GM12878 (cell line): ENCODE measurements at regions not wholly inside any gene's neighbourhood (a gene's known extent, or its start where the extent isn't known, plus 50 kb on each side); places are given as distances from the start of the nearest gene placed in this dataset.

ENCODE experiments used
- ATAC-seq: fragments of 200-7000 bp; cut with Tn5 transposase; 3 replicates; pipeline ENCODE4 v1.9.1; 2020; ENCODE audit warnings: mild to moderate bottlenecking, moderate library complexity
- BruUV-seq: library from RNA; stranded (reverse); fragments of 400-500 nt; replicated peaks from 2 replicates; lab custom pipeline; 2021; lab: Mats Ljungman, UMichigan
- CTCF ChIA-PET: fragments of 300-600 bp; sonication (Branson Sonifier 250); formaldehyde crosslinking; extraction: SDS; loops from one replicate; lab custom pipeline; 2021; ENCODE audit warnings: inconsistent platforms; lab: Yijun Ruan, JAX
- POLR2A ChIA-PET: fragments of 350-600 bp; formaldehyde crosslinking; extraction: SDS; loops from one replicate; lab custom pipeline; 2021; ENCODE audit warnings: inconsistent platforms; lab: Charles Lee
- RAD21 ChIA-PET: fragments of 300-600 bp; sonication (Branson Sonifier 250); formaldehyde crosslinking; loops from one replicate; lab custom pipeline; 2023; ENCODE audit warnings: antibody characterized with exemption; ENCODE audit not compliant: unreplicated experiment; lab: Charles Lee
- SMC1A ChIA-PET: fragments of 300-600 bp; sonication (Branson Sonifier 250); formaldehyde crosslinking; loops from one replicate; lab custom pipeline; 2023; ENCODE audit not compliant: unreplicated experiment, uncharacterized antibody; lab: Charles Lee
- DNase-seq: peaks from one replicate; pipeline ENCODE4 v3.0.0-alpha.2; 2011; ENCODE audit warnings: low read depth, low spot score
- FAIRE-seq: peaks from 3 replicates; lab custom pipeline; 2011; peaks lifted over from hg19 to GRCh38; lab: Jason Lieb, UNC
- H2AFZ ChIP-seq: 2 replicates; pipeline ENCODE4 v1.6.0; 2011; ENCODE audit warnings: low read depth, low read length, control low read depth; ENCODE audit not compliant: control insufficient read depth
- H3K27ac ChIP-seq: 2 replicates; pipeline ENCODE4 v1.5.1; 2011; ENCODE audit warnings: control low read depth; ENCODE audit not compliant: control insufficient read depth, insufficient read depth
- H3K27me3 ChIP-seq, 2 experiments: replicated peaks in 1 of 2; 2 replicates each; pipeline versions ENCODE4 v1.6.0 to v1.6.1; 2011; ENCODE audit warnings: low read length in 1 of 2; ENCODE audit not compliant: control insufficient read depth in 2 of 2, insufficient read depth in 2 of 2
- H3K36me3 ChIP-seq, 2 experiments: 2 replicates each; pipeline ENCODE4 v1.5.1; 2011; ENCODE audit warnings: low read length in 1 of 2; ENCODE audit not compliant: control insufficient read depth in 2 of 2, insufficient read depth in 2 of 2
- H3K4me1 ChIP-seq: 2 replicates; pipeline ENCODE4 v1.6.1; 2011; ENCODE audit warnings: mild to moderate bottlenecking, low read length, moderate library complexity, mixed read lengths; ENCODE audit not compliant: control insufficient read depth, insufficient read depth
- H3K4me2 ChIP-seq: 2 replicates; pipeline ENCODE4 v1.6.0; 2011; ENCODE audit warnings: control low read depth; ENCODE audit not compliant: control insufficient read depth, insufficient read depth
- H3K4me3 ChIP-seq: fragments of 200-600 bp; sonication (generic); 2 replicates; pipeline ENCODE4 v1.5.1; 2016
- H3K79me2 ChIP-seq: 2 replicates; pipeline ENCODE4 v1.6.0; 2011; ENCODE audit warnings: low read length; ENCODE audit not compliant: control insufficient read depth, insufficient read depth
- H3K9ac ChIP-seq: 2 replicates; pipeline ENCODE4 v1.8.0; 2011; ENCODE audit warnings: low read length, control low read depth, mixed read lengths; ENCODE audit not compliant: control insufficient read depth, insufficient read depth
- H3K9me3 ChIP-seq: replicated peaks from 3 replicates; pipeline ENCODE4 v1.5.1; 2011; ENCODE audit warnings: mild to moderate bottlenecking, low read length; ENCODE audit not compliant: control insufficient read depth, insufficient read depth
- H4K20me1 ChIP-seq: 2 replicates; pipeline ENCODE4 v1.6.0; 2011; ENCODE audit not compliant: control insufficient read depth, insufficient read depth
- BCL11A ChIP-seq: IDR thresholded peaks from 2 replicates; pipeline ENCODE4 v1.6.1; 2011; ENCODE audit warnings: low read depth, low read length
- CHD4 ChIP-seq: fragments of 200-600 bp; sonication (generic); IDR thresholded peaks from 2 replicates; pipeline ENCODE4 v1.6.1; 2016; ENCODE audit warnings: mild to moderate bottlenecking
- EGR1 ChIP-seq, 2 experiments: IDR thresholded peaks; 1 replicate in 1 of 2; 2 replicates in 1 of 2; pipeline ENCODE4 v1.6.1; 2011 to 2012; ENCODE audit warnings: low read depth in 2 of 2, low read length in 2 of 2, borderline replicate concordance in 1 of 2, mild to moderate bottlenecking in 1 of 2, moderate library complexity in 1 of 2
- FOXK2 ChIP-seq: fragments of 450-650 bp; IDR thresholded peaks from 2 replicates; pipeline ENCODE4 v1.6.1; 2017; ENCODE audit warnings: mild to moderate bottlenecking, moderate library complexity
- HDAC6 ChIP-seq: fragments of 200-600 bp; sonication (generic); IDR thresholded peaks from one replicate; pipeline ENCODE4 v1.8.0; 2017; ENCODE audit warnings: antibody characterized with exemption; ENCODE audit not compliant: unreplicated experiment
- HSF1 ChIP-seq: fragments of 150-350 bp; IDR thresholded peaks from 2 replicates; pipeline ENCODE4 v1.6.1; 2014; ENCODE audit warnings: mild to moderate bottlenecking, low read depth, low read length
- MYC ChIP-seq: IDR thresholded peaks from 2 replicates; pipeline ENCODE4 v1.6.1; 2011; ENCODE audit warnings: mild to moderate bottlenecking, low read length, moderate library complexity, inconsistent platforms; ENCODE audit not compliant: insufficient read depth, insufficient replicate concordance, insufficient read length, severe bottlenecking
- RELB ChIP-seq: fragments of 450-650 bp; IDR thresholded peaks from 2 replicates; pipeline ENCODE4 v1.6.1; 2017; ENCODE audit warnings: low read depth, mild to moderate bottlenecking, moderate library complexity
- SMC3 ChIP-seq: IDR thresholded peaks from 2 replicates; pipeline ENCODE4 v1.6.1; 2011; ENCODE audit warnings: low read length, improper control_type of control experiment, borderline replicate concordance
- SP1 ChIP-seq: IDR thresholded peaks from one replicate; pipeline ENCODE4 v1.6.1; 2011; ENCODE audit warnings: low read depth, low read length
- ZBTB40 ChIP-seq: fragments of 450-650 bp; IDR thresholded peaks from 2 replicates; pipeline ENCODE4 v1.6.1; 2016; ENCODE audit warnings: mild to moderate bottlenecking, moderate library complexity, borderline replicate concordance
- ZNF24 ChIP-seq: fragments of 450-650 bp; IDR thresholded peaks from 2 replicates; pipeline ENCODE4 v1.6.1; 2017; ENCODE audit warnings: antibody characterized with exemption, mild to moderate bottlenecking
- in situ Hi-C: fragments of 300-500 bp; cut with MboI; formaldehyde crosslinking; loops from 9 replicates; pipeline ENCODE4 v1.14.3; 2018; ENCODE audit warnings: mixed read lengths
- intact Hi-C: fragments of 100-400 bp; cut with micrococcal nuclease; formaldehyde crosslinking; loops from one replicate; pipeline ENCODE4 v1.14.2; 2022; ENCODE audit not compliant: unreplicated experiment

GRCh38 chr17:53017227-53017626 is 805.5 kb upstream of the KIF2B start (continued):
- TF ChIP-seq CHD4 (no peak), MYC (no peak), BCL11A (no peak), SMC3 (no peak), EGR1 (IDR thresholded peaks at IDR 0.05; ENCODE audit: borderline replicate concordance in 1 of 2, low read depth in 2 of 2, low read length in 2 of 2) (no peak), RELB (no peak)
- TF ChIP-seq, all 136 proteins: peak for 0

GRCh38 chr17:53016085-53016484 is 806.6 kb upstream of the KIF2B start:
- ChIA-PET CTCF (no interaction called here), POLR2A (no interaction called here), RAD21 (no interaction called here), SMC1A (no interaction called here)
- H3K9ac ChIP-seq: no peak overlapping the region
- BruUV-seq: no TSS peak
- H3K79me2 ChIP-seq: no peaks in the 10 kb centered on the region
- FAIRE-seq: no peak
- H3K36me3 ChIP-seq: no peaks in the 10 kb centered on the region
- H3K27ac ChIP-seq: no peak overlapping the region
- intact Hi-C loops (no loop called here), in situ Hi-C loops (no loop called here)
- no peaks in the 10 kb centered on the region for H3K27me3 ChIP-seq
- H2AFZ ChIP-seq: no peak overlapping the region
- no peaks in the 10 kb centered on the region for H4K20me1 ChIP-seq
- H3K4me3 ChIP-seq: no peak overlapping the region
- H3K4me2 ChIP-seq: no peak overlapping the region
- H3K9me3 ChIP-seq: no peaks in the 10 kb centered on the region; the same call in 2 of the 3 replicates
- ATAC-seq: no peak
- DNase-seq: no peak
- no peaks in the 10 kb centered on the region for H3K4me1 ChIP-seq
- TF ChIP-seq HDAC6: no peak
- TF ChIP-seq ZNF24: no peak
- no peak for TF ChIP-seq FOXK2
- no peak for TF ChIP-seq SP1
- TF ChIP-seq ZBTB40: no peak
- TF ChIP-seq RELB: no peak
- no peak for TF ChIP-seq HSF1
